A549 (cell line): ENCODE measurements at regions not wholly inside any gene's neighbourhood (a gene's known extent, or its start where the extent isn't known, plus 50 kb on each side); places are given as distances from the start of the nearest gene placed in this dataset.

Source experiments
- TF ChIP-seq, protein P1 (sequence below): fragments of >200 bp; sonication (Bioruptor Twin); formaldehyde crosslinking; IDR thresholded peaks from 3 replicates; pipeline ENCODE4 v1.5.1; 2016
- TF ChIP-seq, protein P2 (sequence below): fragments of 200-600 bp; sonication (generic); IDR thresholded peaks from 2 replicates; pipeline ENCODE4 v1.6.1; 2016; ENCODE audit warnings: antibody characterized with exemption, mild to moderate bottlenecking, moderate library complexity

DNA sequence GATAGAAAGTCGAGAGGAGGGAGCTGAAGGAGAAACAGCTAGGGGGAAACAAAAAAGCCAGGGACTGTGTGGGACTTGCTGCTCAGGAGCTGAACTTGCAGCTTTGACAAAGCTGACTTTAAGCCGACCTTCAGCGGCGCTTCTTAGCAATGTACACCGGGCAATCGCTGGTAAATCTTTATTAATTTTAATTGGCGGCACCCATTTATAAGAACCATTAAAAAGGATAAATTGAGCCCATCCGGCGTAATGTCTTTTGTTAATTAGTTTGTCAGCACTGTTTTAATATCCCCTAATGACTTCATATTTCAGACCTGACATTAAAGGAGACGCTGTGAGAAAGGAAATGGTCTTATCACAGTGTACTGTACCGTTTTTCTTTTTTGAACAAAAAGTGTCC, 86.2 kb upstream of the VASH1 start:
- TF ChIP-seq, protein P1, sequence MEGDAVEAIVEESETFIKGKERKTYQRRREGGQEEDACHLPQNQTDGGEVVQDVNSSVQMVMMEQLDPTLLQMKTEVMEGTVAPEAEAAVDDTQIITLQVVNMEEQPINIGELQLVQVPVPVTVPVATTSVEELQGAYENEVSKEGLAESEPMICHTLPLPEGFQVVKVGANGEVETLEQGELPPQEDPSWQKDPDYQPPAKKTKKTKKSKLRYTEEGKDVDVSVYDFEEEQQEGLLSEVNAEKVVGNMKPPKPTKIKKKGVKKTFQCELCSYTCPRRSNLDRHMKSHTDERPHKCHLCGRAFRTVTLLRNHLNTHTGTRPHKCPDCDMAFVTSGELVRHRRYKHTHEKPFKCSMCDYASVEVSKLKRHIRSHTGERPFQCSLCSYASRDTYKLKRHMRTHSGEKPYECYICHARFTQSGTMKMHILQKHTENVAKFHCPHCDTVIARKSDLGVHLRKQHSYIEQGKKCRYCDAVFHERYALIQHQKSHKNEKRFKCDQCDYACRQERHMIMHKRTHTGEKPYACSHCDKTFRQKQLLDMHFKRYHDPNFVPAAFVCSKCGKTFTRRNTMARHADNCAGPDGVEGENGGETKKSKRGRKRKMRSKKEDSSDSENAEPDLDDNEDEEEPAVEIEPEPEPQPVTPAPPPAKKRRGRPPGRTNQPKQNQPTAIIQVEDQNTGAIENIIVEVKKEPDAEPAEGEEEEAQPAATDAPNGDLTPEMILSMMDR: no peak
- TF ChIP-seq, protein P2, sequence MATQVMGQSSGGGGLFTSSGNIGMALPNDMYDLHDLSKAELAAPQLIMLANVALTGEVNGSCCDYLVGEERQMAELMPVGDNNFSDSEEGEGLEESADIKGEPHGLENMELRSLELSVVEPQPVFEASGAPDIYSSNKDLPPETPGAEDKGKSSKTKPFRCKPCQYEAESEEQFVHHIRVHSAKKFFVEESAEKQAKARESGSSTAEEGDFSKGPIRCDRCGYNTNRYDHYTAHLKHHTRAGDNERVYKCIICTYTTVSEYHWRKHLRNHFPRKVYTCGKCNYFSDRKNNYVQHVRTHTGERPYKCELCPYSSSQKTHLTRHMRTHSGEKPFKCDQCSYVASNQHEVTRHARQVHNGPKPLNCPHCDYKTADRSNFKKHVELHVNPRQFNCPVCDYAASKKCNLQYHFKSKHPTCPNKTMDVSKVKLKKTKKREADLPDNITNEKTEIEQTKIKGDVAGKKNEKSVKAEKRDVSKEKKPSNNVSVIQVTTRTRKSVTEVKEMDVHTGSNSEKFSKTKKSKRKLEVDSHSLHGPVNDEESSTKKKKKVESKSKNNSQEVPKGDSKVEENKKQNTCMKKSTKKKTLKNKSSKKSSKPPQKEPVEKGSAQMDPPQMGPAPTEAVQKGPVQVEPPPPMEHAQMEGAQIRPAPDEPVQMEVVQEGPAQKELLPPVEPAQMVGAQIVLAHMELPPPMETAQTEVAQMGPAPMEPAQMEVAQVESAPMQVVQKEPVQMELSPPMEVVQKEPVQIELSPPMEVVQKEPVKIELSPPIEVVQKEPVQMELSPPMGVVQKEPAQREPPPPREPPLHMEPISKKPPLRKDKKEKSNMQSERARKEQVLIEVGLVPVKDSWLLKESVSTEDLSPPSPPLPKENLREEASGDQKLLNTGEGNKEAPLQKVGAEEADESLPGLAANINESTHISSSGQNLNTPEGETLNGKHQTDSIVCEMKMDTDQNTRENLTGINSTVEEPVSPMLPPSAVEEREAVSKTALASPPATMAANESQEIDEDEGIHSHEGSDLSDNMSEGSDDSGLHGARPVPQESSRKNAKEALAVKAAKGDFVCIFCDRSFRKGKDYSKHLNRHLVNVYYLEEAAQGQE: no peak
